NCI-H1694 (cell line): ENCODE measurements at regions not wholly inside any gene's neighbourhood (a gene's known extent, or its start where the extent isn't known, plus 50 kb on each side); places are given as distances from the start of the nearest gene placed in this dataset.
"Not testable (repeated sequence)": the region's sequence is repeated elsewhere in the genome, so short reads cannot be mapped to it uniquely, and the experiment has no call there.

Source experiments
- DNase-seq: peaks from one replicate; lab custom pipeline; 2025; lab: John Stamatoyannopoulos, UW

DNA sequence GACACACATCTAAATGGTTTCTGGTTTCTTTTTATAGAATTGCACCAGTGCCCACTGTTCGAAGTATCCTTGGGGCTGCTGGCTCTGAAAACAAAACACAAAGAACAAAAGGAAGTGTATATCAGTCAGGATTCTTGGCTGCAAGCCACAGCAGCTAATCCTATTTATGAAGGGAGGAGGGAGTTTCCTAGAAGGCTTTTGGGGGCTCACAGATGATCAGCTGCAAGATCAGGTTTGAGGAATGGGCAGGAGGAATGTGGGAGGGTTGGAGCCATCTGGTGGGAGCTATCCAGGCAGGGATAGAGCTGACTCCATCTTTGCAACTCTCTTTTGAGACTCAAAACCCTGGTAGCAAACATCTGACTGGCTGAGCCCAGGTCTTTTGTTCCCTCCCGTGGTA lies 118.3 kb upstream of the EEF2KMT start:
- DNase-seq: no peak

DNA sequence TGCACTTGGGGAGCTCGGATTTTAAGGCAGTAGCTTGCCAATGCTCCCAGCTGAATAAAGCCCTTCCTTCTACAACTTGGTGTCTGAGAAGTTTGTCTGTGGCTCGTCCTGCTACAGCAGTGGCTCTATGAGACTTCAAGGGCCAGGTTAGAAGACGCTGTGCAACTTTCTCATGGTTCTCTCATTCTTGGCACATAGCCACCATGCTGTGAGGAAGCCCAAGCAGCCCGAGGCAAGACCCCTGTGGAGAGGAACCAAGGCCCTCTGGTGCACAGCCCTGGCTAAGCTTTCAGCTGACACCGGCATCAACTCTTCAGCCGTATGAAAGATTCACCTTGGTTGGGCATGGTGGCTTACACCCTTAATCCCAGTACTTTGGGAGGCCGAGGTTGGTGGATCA lies 116.9 kb upstream of the EEF2KMT start:
- DNase-seq: no peak

DNA sequence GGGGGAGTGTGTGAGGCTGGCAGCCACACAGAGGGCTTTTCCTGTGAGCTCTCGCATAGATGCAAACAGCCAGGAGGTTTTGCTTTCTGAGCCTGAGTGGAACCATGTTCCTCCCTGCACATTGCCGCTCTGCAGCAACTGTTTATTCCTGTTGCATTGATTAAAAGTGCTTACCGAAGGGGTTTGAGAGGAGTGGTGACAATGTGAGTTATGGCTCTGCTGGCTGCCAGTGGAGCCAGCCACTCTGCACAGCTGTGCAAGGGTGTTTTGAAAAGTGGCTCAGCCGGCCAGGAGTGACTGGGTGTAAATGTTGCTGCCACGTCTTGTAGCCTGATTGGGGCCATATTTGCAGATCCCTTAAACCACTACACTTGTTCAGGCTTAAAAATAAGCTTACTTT lies 114.9 kb upstream of the EEF2KMT start:
- DNase-seq: not testable (repeated sequence)

DNA sequence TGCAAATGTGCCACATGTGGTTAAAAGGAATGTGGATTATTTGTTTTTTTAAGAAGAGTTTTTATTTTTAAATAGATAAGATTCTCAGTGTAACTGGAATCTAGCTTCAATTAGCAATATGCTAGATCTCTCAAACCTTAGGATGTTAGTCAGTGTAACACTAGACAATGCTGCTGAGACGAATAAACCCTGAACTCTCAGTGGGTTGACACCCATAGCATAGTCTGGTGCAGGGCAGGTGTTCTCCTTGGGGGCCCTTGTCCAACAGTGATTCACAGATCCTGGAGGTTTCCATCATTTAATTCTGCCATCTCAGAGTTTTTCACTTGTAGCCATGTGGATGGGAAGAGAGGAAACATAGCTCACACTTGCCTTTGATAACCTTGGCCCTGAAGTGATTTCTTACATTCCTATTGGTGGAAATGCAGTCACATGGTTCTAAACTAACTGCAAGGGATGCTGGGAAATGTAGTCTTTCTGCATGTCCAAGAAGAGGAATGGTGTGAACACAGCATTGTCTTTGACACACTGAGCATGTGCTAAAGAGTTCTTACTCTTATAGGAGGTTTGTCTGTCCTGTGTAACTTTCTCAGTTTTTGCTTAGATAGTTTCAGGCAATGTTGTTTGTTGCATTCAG lies 110.4 kb upstream of the EEF2KMT start:
- not testable (repeated sequence) for DNase-seq

DNA sequence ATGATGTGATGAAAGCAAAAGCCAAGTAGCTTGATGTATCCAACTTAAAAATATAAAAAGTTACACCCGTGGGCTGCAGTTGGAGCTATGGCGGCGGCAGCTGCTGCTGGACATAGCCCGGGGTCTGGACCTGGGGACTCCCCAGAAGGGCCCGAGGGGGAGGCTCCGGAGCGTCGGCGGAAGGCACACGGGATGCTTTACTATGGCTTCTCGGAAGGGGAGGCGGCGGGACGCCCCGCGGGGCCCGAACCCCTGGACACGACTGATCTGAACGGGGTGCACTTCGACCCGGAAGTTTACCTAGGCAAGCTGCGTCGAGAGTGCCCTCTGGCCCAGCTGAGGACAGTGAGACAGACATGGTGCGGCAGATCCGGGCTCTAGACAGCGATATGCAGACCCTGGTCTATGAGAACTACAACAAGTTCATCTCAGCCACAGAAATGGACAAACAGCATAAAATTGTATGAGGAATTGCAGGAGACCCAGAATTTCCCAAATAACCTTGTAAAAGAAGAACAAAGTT lies 109.5 kb upstream of the EEF2KMT start:
- DNase-seq: no peak

DNA sequence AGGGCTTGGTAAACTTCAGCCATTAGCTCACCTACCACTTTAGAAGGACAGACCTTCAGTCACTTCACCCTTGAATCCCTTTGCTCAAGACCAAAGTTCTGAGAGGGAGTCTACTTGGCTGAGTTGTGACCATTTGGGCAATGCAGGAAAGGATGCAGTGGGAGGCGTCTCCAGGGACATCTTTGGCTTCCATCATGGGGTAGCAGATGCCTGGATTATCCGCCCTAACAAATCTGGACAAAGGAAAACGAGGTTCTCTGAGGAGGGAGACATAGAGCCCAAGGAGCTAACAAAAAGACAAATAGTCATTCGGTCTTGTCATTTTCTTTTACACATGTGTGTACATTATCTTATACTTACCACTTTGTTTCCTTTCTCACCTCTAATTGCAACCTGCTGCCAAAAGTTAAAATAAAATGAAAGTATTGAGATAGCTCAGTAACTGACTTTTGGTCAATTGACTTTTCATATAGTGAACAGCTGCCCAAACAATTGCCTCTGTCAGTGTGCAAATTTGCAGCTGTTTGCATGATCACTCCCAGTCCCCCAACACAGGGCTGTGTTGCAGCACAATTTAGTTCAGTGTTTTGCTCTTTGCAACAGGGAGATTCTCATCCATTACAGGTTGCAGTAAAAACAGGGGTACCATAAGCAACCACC lies 108.9 kb upstream of the EEF2KMT start:
- DNase-seq: no peak

DNA sequence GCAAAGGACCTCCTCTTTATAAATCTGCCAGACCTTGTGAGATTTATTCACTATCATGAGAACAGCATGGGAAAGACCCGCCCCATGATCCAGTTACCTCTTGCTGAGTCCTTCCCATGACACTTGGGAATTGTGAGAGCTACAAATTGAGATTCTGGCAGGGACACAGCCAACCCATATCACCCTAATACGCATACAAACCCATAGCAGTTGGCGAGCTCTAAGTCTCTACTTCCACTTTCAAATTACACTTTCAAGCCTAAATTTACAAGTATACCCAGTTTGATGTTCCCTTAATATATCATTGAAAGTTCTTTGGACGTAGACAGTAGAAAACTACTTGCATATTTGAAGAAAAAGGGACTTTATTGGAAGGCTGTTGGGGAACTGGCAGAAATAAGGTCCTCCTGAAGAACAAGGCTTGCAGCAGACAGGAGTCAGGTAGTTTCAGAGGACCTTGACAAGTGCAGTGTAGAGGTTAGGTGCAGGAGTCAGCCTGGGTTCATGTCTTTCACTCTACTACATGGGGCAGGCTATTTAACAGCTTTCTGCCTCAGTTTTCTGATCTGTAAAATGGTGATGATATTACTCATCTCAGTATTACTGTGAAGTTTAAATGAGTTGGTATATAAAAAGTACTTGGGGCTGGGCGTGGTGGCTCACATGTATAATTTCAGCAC lies 107.9 kb upstream of the EEF2KMT start:
- DNase-seq: no peak

DNA sequence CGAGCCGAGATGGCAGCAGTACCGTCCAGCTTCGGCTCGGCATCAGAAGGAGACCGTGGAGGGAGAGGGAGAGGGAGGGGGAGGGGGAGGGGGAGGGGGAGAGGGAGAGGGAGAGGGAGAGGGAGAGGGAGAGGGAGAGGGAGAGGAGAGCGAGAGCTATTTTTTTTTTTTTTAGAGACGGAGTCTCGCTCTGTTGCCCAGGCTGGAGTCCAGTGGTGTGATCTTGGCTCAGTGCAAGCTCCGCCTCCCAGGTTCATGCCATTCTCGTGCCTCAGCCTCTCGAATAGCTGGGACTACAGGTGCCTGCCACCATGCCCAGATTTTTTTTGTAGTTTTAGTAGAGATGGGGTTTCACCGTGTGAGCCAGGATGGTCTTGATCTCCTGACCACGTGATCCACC lies 106.1 kb upstream of the EEF2KMT start:
- DNase-seq: not testable (repeated sequence)

DNA sequence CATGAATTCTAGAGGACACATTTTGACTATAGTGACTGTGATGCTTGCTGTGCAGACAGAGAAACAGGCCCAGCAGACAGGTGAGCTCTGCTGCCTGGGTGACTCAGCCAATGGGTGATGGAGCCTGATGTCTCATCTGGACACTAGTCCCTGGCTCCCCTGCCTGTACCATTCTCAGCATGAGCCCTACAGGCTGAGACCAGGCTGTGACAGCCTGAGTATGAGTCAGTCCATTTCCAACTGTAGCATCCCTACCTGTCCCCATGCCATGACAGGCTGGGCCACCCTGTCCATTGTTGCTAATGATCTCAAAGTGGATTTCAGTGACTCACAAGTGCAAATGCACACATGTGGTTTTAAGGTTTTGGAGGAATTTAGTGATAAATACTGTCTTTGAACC lies 102.5 kb upstream of the EEF2KMT start:
- no peak for DNase-seq

DNA sequence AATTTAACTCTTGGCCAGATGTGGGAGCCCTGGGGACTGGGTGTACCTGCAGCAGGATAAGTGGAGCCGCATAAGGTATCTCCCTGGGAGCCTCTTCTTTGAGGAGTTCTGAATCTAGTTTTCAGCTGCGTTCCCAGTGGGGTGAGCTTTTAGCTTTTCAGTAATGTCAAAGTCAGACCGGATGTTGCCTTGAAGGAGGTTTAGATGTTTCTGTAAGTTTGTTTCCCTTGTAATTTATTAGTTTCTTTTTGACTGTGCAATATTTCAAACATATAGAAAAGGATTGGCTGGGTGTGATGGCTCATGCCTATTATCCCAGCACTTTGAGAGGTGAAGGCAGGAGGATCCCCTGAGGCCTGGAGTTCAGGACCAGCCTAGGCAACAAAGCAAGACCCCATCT lies 98.6 kb upstream of the EEF2KMT start:
- DNase-seq: no peak

DNA sequence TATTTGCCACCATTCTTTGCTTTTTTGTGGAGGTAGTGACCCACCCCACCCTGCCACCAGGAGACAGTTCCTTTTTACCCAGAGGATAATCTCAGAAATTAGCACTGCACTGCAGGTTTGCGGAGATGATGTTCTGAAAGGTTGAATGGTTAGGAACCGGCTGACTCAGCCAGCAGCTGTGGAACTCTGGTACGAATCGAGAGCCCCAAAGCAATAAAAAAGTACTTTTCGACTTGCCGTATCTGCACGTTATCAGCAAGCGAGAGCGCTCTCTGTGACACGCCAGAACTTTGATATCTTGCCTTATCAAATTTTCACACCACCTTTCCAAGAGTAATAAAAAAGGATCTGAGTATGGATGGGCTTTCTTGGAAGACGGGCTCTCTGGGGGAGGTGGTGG lies 96.3 kb upstream of the EEF2KMT start:
- DNase-seq: no peak

DNA sequence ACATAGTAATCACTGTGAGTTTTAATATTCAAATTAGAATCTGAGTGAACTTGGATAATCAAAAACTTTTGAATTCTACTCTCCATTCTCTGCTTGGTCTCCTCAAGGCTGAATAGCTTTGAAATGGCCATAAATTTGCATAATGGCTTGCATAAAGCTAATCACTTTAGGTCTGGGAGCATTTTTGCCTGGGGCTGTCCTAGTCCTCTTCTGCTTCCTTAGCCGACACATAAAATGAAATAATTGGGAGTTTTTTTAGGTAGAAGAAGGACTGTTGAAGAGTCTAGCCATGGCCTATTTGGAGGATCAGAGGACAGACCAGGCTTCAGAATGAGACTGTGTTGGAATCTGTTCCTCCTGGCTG lies 91.4 kb upstream of the EEF2KMT start:
- no peak for DNase-seq

DNA sequence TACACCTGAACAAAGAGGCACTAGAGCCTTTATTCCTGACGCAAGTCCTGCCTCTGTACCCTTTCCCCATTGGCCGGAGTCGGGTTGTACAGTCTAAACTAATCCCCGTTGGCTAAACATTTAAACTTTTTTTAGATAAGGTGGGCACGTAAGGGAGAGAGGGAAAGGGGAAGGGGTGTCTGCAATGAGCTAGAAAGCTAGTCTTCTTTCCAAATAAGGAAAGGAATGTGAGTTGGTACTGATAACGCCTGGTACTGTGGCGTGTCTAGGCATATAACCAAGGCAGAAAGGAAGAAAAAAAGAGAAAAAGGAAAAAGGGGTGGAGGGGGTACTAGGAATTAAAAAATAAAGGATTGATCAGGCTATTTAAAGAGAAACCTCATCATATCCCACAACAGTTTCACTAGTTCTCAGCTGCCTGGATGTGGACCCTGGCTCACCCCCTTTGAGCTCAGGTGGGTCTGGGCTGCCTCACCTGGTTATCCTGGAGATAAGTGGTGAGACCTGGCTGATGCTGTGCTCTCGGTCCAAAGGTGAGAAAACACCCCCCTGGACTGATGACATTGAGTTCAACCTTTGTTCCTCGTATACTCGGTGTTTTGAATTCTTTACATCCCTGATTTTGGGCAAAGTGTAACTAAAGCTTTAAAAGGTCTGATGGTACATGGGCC lies 90.9 kb upstream of the EEF2KMT start:
- no peak for DNase-seq

DNA sequence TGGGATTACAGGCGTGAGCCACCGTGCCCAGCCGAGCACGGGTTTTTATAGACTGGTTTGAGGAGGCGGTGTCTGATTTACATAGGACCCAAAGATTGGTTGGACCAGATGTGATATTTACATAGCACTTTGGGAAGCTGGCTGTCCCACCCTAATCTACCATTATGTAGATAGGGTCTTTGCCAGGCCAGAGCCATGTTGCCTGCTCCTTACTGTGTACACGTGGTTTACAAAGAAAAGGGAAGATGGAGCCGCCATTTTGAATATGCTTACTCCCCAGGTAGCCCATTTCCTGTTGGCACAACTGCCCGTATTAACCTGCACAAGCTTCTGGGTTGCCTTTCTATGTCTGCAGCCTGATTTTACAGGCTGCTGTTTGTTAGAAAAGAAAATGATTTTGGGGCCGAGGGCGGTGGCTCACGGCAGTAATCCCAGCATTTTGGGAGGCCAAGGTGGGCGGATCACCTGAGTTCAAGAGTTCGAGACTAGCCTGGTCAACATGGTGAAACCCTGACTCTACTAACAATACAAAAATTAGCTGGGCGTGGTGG lies 89.9 kb upstream of the EEF2KMT start:
- no peak for DNase-seq

DNA sequence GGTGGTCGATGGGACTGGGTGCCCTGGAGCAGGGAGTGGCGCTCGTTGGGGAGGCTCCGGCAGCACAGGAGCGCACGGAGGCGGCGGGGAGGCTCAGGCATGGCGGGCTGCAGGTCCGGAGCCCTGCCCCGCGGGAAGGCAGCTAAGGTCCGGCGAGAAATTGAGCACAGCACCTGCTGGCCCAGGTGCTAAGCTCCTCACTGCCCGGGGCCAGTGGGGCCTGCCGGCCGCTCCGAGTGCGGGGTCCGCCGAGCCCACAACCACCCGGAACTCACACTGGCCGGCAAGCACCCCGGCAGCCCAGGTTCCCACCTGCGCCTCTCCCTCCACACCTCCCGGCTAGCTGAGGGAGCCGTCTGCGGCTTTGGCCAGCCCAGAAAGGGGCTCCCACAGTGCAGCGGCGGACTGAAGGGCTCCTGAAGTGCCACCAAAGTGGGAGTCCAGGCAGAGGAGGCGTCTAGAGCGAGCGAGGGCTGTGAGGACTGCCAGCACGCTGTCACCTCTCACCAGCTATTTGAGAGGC lies 88.8 kb upstream of the EEF2KMT start:
- DNase-seq: no peak

DNA sequence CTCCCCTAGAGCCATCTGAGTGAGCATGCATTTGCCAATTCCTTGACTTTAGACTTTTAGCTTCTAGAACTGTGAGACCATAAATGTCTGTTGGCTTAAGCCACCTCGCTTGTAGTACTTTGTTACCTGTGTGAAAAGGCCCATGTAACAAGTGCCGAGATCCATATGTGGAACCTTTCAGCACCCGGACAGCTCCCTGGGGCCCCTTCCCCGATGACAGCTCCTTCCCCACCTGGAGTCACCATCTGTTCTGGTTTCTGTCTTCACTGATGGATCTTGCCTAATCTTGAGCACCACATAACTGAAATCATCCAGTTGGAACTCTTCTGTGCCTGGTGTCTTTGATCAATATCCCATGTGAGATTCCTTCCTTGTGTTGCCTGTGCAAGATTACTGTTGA lies 78.9 kb upstream of the EEF2KMT start:
- no peak for DNase-seq

DNA sequence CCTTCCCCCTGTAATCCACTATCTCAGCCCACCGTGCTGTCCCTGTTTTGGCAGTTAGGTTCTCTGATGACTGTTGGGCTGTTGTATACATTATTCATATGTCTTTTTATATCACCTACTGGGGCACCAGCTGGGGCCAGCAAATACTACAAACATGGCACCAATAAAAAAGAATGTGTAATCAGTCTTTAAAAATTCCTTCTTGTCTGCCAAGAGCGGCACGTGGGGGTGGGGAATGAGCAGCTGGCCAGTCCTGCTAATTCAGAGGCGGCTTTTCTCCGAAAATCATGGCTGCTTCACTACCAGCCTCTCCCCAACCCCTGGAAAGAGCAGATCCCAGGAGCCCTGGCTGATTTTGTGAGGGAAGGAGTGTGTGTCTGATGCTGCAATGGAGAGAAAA lies 77.7 kb upstream of the EEF2KMT start:
- DNase-seq: no peak

DNA sequence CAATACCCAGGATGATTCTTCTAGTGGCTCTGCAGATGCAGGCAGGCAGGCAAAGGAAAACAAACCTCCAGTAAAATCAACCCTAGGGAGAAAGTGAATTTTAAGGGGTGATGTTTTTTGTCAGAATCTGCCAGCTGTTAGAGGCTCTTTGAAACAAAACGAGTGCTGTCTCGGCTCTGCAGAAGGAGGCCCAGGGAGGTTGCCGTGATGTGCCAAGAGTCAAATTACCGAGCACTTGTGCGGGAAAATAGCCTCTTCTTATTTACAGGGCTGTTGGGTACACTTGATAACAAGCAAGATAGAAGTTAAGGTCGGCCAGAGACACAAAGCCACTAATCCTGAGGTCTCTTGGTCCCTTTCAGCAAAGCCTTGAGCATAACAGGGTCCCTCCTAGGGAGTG lies 68.9 kb upstream of the EEF2KMT start:
- DNase-seq: no peak

DNA sequence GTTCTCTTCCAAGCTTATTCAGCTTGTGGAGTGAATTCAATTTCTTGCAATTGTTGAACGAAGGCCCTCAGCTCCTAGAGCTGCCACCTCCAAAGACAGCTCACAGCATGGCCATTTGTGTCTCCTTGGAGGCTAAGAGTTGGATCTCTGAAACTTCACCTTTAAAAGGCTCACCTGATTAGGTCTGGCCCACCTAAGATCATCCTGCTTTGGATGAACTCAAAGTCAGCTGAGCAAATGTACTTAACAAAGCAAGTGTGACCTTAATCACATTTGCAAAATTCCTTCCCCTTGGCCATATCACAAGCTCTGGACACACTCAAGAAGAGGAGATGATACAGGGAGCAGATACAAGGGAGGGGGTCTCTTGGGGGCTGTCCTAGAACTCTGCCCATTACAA lies 67.8 kb upstream of the EEF2KMT start:
- not testable (repeated sequence) for DNase-seq

DNA sequence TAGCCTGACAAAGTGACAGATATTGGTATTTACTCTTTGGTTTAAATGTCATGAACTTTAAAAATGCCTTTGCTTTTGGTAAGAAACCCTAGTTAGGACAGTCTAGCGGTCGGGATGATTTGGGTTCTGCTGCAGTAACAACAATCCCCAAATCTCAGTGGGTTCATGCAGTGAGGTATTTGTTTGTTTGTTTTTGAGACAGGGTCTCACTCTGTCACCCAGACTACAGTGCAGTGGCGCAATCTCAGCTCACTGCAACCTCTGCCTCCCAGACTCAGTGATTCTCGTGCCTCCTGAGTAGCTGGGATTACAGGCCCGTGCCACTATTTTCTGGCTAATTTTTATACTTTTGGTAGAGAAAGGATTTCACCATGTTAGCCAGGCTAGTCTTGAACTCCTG lies 65.2 kb upstream of the EEF2KMT start:
- not testable (repeated sequence) for DNase-seq

DNA sequence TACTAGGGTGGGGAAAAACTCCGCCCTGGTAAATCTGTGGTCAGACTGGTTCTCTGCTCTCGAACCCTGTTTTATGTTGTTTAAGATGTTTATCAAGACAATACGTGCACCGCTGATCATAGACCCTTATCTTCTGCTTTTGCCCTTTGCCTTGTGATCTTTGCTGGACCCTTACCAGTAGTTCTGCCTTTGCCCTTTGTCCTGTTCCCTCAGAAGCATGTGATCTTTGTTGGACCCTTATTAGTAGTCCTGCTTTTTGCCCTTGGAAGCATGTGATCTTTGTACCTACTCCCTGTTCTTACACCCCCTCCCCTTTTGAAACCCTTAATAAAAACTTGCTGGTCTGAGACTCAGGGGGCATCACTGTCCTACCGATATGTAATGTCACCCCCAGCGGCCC lies 64.3 kb upstream of the EEF2KMT start:
- not testable (repeated sequence) for DNase-seq

DNA sequence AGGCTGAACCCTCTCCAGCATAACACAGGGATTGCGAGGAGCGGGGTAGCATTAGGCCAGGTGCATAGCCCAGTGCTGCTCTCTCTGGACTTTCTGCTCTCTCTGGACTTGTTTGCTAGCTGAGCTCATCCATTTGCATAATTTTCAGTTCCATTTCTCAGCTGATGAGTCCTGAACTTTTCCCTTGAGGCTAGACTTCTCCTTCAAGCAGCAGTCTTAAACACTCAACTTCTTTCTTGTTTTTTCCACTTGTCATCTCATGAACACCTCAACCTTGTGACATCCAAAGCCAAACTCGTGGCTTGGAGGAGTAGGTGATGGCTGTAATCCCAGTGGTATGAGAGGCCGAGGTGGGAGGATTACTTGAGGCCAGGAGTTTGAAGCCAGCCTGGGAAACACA lies 62.4 kb upstream of the EEF2KMT start:
- DNase-seq: not testable (repeated sequence)
